Osteocyte (in vitro differentiated cells): ENCODE measurements at regions not wholly inside any gene's neighbourhood (a gene's known extent, or its start where the extent isn't known, plus 50 kb on each side); places are given as distances from the start of the nearest gene placed in this dataset.

Source experiments
- DNase-seq: peaks from one replicate; pipeline ENCODE4 v3.0.0; 2021; ENCODE audit warnings: mixed read lengths; ENCODE audit not compliant: unreplicated experiment; ENCODE audit errors: extremely low spot score
- H3K27ac Mint-ChIP-seq: one replicate; pipeline ENCODE4 v1.8.0; 2021; ENCODE audit warnings: mild to moderate bottlenecking, mixed read lengths; ENCODE audit not compliant: unreplicated experiment
- H3K27me3 Mint-ChIP-seq: one replicate; pipeline ENCODE4 v1.8.0; 2021; ENCODE audit warnings: mixed read lengths; ENCODE audit not compliant: unreplicated experiment
- H3K36me3 Mint-ChIP-seq: one replicate; pipeline ENCODE4 v1.8.0; 2021; ENCODE audit warnings: mixed read lengths; ENCODE audit not compliant: unreplicated experiment
- H3K4me1 Mint-ChIP-seq: one replicate; pipeline ENCODE4 v1.8.0; 2021; ENCODE audit warnings: mixed read lengths; ENCODE audit not compliant: unreplicated experiment
- H3K4me3 Mint-ChIP-seq: one replicate; pipeline ENCODE4 v1.8.0; 2021; ENCODE audit warnings: mild to moderate bottlenecking, moderate library complexity, mixed read lengths; ENCODE audit not compliant: unreplicated experiment
- H3K9me3 Mint-ChIP-seq: one replicate; pipeline ENCODE4 v1.8.0; 2021; ENCODE audit warnings: mixed read lengths; ENCODE audit not compliant: unreplicated experiment
- CTCF ChIP-seq: fragments of 200-600 bp; sonication (generic); IDR thresholded peaks from 2 replicates; pipeline ENCODE4 v1.5.0; 2021; ENCODE audit warnings: antibody characterized with exemption, mild to moderate bottlenecking, moderate library complexity

- Mint-ChIP-seq H3K36me3 (no peaks in the 10 kb centered on the region), H3K9me3 (no peaks in the 10 kb centered on the region), H3K4me3 (no peak overlapping the region), H3K27ac (no peak overlapping the region), H3K27me3 (no peaks in the 10 kb centered on the region), H3K4me1 (no peaks in the 10 kb centered on the region)
- TF ChIP-seq CTCF: no peak
- DNase-seq: no peak
Measured at GRCh38 chr6:21713481-21713880, 119.9 kb downstream of the SOX4 start.

DNA sequence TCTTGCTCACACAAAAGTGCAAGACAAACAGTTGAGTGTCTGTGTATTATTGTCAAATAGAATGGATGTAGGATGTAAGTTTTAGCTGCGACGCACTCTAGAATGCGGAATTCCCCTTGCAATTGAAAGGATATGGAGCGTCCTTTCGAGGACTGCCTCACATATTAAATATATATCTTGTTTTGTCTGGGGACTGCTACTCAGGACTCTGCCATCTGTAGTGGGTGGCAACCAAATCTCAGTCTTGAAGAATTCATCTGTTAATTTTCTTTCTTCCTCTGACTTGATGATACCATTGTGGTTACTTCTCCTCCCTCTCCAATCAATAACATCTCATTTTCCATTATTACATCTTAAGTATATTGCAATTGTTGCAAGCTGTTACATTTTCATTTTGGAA is 121.6 kb downstream of the SOX4 start:
- Mint-ChIP-seq H3K27ac (no peak overlapping the region), H3K4me1 (no peaks in the 10 kb centered on the region), H3K4me3 (no peak overlapping the region), H3K9me3 (peaks cover 6% of the 10 kb centered on the region), H3K36me3 (no peaks in the 10 kb centered on the region), H3K27me3 (no peaks in the 10 kb centered on the region)
- TF ChIP-seq CTCF: no peak
- no peak for DNase-seq

DNA sequence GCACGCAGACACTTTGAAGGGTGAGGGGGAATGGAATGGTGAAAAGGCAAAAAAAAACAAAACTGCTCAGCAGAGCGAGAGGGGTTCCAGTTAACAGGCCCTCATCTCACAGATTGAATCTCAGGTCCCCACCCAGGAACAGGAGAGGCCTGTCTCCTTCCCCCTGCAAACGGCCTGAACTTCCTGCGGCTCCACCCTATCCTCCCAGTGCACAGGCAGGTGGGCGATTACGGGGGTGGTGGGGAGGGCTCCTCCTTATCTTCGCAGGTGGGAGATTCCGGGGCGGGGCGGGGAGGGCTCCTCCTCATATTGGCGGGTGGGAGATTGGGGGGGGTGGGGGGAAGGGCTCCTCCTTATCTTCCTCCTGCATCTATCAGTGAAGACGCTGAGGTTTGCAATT is 129.0 kb downstream of the SOX4 start:
- Mint-ChIP-seq H3K27ac (no peak overlapping the region), H3K36me3 (no peaks in the 10 kb centered on the region), H3K27me3 (no peaks in the 10 kb centered on the region), H3K4me3 (no peak overlapping the region), H3K4me1 (no peaks in the 10 kb centered on the region), H3K9me3 (peaks cover 6% of the 10 kb centered on the region)
- TF ChIP-seq CTCF: no peak
- no peak for DNase-seq

DNA sequence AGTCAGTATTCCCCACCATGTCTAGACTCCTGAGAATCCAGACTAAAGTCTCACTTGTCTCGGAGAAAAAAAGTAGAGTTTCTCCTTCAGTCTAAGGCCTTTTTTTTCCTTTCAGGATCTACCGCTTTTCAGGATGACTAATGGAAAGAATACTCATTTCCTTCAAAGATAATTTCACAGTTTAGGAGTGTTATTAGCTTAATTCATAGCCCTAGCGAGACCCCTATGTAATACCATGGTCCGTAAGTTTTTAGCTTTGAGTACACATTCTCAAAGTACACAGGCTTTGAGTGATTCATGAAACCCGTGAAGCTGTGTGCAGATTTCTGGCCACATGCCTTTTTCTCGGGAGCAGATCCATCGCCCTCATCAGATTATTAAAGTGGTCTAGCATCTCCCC is 133.1 kb downstream of the SOX4 start:
- Mint-ChIP-seq H3K36me3 (no peaks in the 10 kb centered on the region), H3K4me1 (peaks cover 6% of the 10 kb centered on the region), H3K9me3 (no peaks in the 10 kb centered on the region), H3K27me3 (no peaks in the 10 kb centered on the region), H3K27ac (no peak overlapping the region), H3K4me3 (no peak overlapping the region)
- no peak for TF ChIP-seq CTCF
- DNase-seq: no peak

- Mint-ChIP-seq H3K9me3 (no peaks in the 10 kb centered on the region), H3K27me3 (no peaks in the 10 kb centered on the region), H3K36me3 (no peaks in the 10 kb centered on the region), H3K27ac (no peak overlapping the region), H3K4me1 (peaks cover 18% of the 10 kb centered on the region), H3K4me3 (no peak overlapping the region)
- DNase-seq: no peak
- no peak for TF ChIP-seq CTCF
Measured at GRCh38 chr6:21728141-21728540, 134.6 kb downstream of the SOX4 start.
